ENCODE measurements at regions not wholly inside any gene's neighbourhood (a gene's known extent, or its start where the extent isn't known, plus 50 kb on each side); places are given as distances from the start of the nearest gene placed in this dataset.

GRCh38 chr6:156550949-156551348, 226.2 kb upstream of the ARID1B start:
- ChIA-PET CTCF (no interaction called here), POLR2A (no interaction called here)
- DNase-seq (ENCODE audit: low read depth) = no peak
- no peaks in the 10 kb centered on the region for H3K36me3 ChIP-seq (ENCODE audit: control insufficient read depth, insufficient read depth, low read length)
- H3K4me3 ChIP-seq (ENCODE audit: low read depth, low read length) = no peak overlapping the region
- no peaks in the 10 kb centered on the region for H3K27me3 ChIP-seq (ENCODE audit: control insufficient read depth, insufficient read depth, low read length)
- no peak for TF ChIP-seq CTCF (IDR thresholded peaks at IDR 0.05; ENCODE audit: insufficient read depth, low read depth, low read length)

- Histone ChIP-seq H3K36me3 (ENCODE audit: control insufficient read depth, insufficient read depth, low read length) (no peaks in the 10 kb centered on the region), H3K4me3 (ENCODE audit: low read depth, low read length) (no peak overlapping the region), H3K27me3 (ENCODE audit: control insufficient read depth, insufficient read depth, low read length) (no peaks in the 10 kb centered on the region)
- ChIA-PET CTCF (interaction anchor here (0.6 kb wide), 1 partner anchor 216 kb away, joined by 3 read pairs; no protein-coding TSS in a partner anchor), POLR2A (no interaction called here)
- TF ChIP-seq CTCF (IDR thresholded peaks at IDR 0.05; ENCODE audit: insufficient read depth, low read depth, low read length) = no peak
- no peak for DNase-seq (ENCODE audit: low read depth)
Measured at GRCh38 chr6:156545931-156546330, 231.2 kb upstream of the ARID1B start.

- POLR2A ChIA-PET = no interaction called here
- no peak overlapping the region for H3K4me3 ChIP-seq (ENCODE audit: low read depth, low read length)
Measured at GRCh38 chr6:156545021-156545420, 232.2 kb upstream of the ARID1B start.

GRCh38 chr6:156544046-156544445, 233.1 kb upstream of the ARID1B start:
- CTCF ChIA-PET = no interaction called here
- POLR2A ChIA-PET = no interaction called here

More at GRCh38 chr6:156545021-156545420, 232.2 kb upstream of the ARID1B start:
- TF ChIP-seq CTCF (IDR thresholded peaks at IDR 0.05; ENCODE audit: insufficient read depth, low read depth, low read length) = no peak
- Histone ChIP-seq H3K36me3 (ENCODE audit: control insufficient read depth, insufficient read depth, low read length) (no peaks in the 10 kb centered on the region), H3K27me3 (ENCODE audit: control insufficient read depth, insufficient read depth, low read length) (no peaks in the 10 kb centered on the region)
- DNase-seq (ENCODE audit: low read depth) = no peak
- CTCF ChIA-PET = no interaction called here

GRCh38 chr6:156543431-156543830, 233.7 kb upstream of the ARID1B start:
- no peak overlapping the region for H3K4me3 ChIP-seq (ENCODE audit: low read depth, low read length)

More at GRCh38 chr6:156544046-156544445, 233.1 kb upstream of the ARID1B start:
- DNase-seq (ENCODE audit: low read depth) = no peak
- H3K36me3 ChIP-seq (ENCODE audit: control insufficient read depth, insufficient read depth, low read length) = no peaks in the 10 kb centered on the region
- H3K27me3 ChIP-seq (ENCODE audit: control insufficient read depth, insufficient read depth, low read length) = no peaks in the 10 kb centered on the region
- TF ChIP-seq CTCF (IDR thresholded peaks at IDR 0.05; ENCODE audit: insufficient read depth, low read depth, low read length) = no peak
- H3K4me3 ChIP-seq (ENCODE audit: low read depth, low read length) = no peak overlapping the region

More at GRCh38 chr6:156543431-156543830, 233.7 kb upstream of the ARID1B start:
- ChIA-PET POLR2A (no interaction called here), CTCF (no interaction called here)
- no peak for TF ChIP-seq CTCF (IDR thresholded peaks at IDR 0.05; ENCODE audit: insufficient read depth, low read depth, low read length)
- no peaks in the 10 kb centered on the region for H3K36me3 ChIP-seq (ENCODE audit: control insufficient read depth, insufficient read depth, low read length)
- no peaks in the 10 kb centered on the region for H3K27me3 ChIP-seq (ENCODE audit: control insufficient read depth, insufficient read depth, low read length)
- no peak for DNase-seq (ENCODE audit: low read depth)
